ENCODE measurements at regions not wholly inside any gene's neighbourhood (a gene's known extent, or its start where the extent isn't known, plus 50 kb on each side); places are given as distances from the start of the nearest gene placed in this dataset.

DNA sequence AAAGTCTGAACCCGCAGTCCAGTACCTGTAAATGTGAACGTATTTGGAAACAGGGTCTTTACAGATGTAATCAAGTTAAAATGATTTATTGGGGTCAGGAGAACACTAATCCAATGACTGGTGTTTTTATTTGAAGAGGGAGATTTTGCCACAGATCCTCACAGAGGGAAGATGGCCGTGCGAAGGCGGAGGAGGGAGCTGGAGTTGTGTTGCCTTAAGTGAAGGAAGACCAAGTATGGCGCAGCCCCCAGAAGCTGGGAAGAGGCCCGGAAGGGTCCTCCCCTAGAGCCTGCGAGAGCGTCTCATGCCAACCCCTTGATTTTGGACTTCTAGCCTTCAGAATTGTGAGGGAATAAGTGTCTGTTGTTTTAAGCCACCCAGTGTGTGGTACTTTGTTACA, 102.8 kb upstream of the NUDT4 start:
- no peaks in the 10 kb centered on the region for H3K27me3 ChIP-seq (ENCODE audit: insufficient read depth, low read length)
- no peaks in the 10 kb centered on the region for H4K20me1 ChIP-seq (ENCODE audit: insufficient read depth, low read length)
- no peak overlapping the region for H3K4me3 ChIP-seq (ENCODE audit: low read depth, low read length, poor library complexity, severe bottlenecking)
- TF ChIP-seq EZH2 (IDR thresholded peaks at IDR 0.05; ENCODE audit: borderline replicate concordance, low read length), result no peak
- TF ChIP-seq, protein P1, sequence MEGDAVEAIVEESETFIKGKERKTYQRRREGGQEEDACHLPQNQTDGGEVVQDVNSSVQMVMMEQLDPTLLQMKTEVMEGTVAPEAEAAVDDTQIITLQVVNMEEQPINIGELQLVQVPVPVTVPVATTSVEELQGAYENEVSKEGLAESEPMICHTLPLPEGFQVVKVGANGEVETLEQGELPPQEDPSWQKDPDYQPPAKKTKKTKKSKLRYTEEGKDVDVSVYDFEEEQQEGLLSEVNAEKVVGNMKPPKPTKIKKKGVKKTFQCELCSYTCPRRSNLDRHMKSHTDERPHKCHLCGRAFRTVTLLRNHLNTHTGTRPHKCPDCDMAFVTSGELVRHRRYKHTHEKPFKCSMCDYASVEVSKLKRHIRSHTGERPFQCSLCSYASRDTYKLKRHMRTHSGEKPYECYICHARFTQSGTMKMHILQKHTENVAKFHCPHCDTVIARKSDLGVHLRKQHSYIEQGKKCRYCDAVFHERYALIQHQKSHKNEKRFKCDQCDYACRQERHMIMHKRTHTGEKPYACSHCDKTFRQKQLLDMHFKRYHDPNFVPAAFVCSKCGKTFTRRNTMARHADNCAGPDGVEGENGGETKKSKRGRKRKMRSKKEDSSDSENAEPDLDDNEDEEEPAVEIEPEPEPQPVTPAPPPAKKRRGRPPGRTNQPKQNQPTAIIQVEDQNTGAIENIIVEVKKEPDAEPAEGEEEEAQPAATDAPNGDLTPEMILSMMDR (IDR thresholded peaks at IDR 0.05; ENCODE audit: low read length), result no peak
- H3F3A ChIP-seq (ENCODE audit: insufficient read depth, low read length), result no peaks in the 10 kb centered on the region
- no peak overlapping the region for H3K9ac ChIP-seq (ENCODE audit: low read length)
- no peaks in the 10 kb centered on the region for H3K9me2 ChIP-seq (ENCODE audit: low read depth, low read length)
- no peaks in the 10 kb centered on the region for H3K4me1 ChIP-seq (ENCODE audit: insufficient read depth, low read length, severe bottlenecking)
- H3K27ac ChIP-seq (ENCODE audit: low read depth, low read length, poor library complexity, severe bottlenecking), result no peak overlapping the region
- no peaks in the 10 kb centered on the region for H3K9me3 ChIP-seq (ENCODE audit: low read length)
- H3K4me2 ChIP-seq (ENCODE audit: low read length), result no peak overlapping the region
- H3K79me2 ChIP-seq (ENCODE audit: insufficient read depth, low read length), result no peaks in the 10 kb centered on the region
- H3K36me3 ChIP-seq (ENCODE audit: insufficient read depth, low read length), result no peaks in the 10 kb centered on the region
- no peak overlapping the region for H2AFZ ChIP-seq (ENCODE audit: low read length)

DNA sequence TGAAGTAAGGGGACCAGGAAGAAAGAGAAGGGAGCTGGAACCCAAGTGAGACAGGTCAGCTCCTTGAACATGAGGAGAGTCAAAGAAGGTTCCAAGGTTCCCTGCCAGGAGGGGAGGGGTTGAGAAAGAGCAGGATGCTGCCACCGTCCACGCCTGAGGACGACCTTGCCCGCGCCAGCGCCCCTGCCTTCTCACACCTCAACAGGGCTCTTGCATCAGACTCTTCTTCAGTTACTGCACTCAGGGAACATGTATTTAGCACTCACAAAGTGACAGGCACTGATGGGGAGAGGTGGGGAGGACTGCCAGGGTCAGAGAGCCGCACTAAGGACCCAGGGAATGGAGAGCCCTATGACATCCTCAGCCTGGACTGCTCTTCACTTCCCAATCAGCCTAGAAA, 102.1 kb upstream of the NUDT4 start:
- H3K27ac ChIP-seq (ENCODE audit: low read depth, low read length, poor library complexity, severe bottlenecking), result no peak overlapping the region
- H3K36me3 ChIP-seq (ENCODE audit: insufficient read depth, low read length), result no peaks in the 10 kb centered on the region
- H3K27me3 ChIP-seq (ENCODE audit: insufficient read depth, low read length), result no peaks in the 10 kb centered on the region
- H3K9me2 ChIP-seq (ENCODE audit: low read depth, low read length), result no peaks in the 10 kb centered on the region
- H3K4me1 ChIP-seq (ENCODE audit: insufficient read depth, low read length, severe bottlenecking), result no peaks in the 10 kb centered on the region
- no peak overlapping the region for H3K9ac ChIP-seq (ENCODE audit: low read length)
- no peaks in the 10 kb centered on the region for H3F3A ChIP-seq (ENCODE audit: insufficient read depth, low read length)
- no peak overlapping the region for H3K4me2 ChIP-seq (ENCODE audit: low read length)
- no peaks in the 10 kb centered on the region for H4K20me1 ChIP-seq (ENCODE audit: insufficient read depth, low read length)
- no peaks in the 10 kb centered on the region for H3K9me3 ChIP-seq (ENCODE audit: low read length)
- no peaks in the 10 kb centered on the region for H3K79me2 ChIP-seq (ENCODE audit: insufficient read depth, low read length)
- TF ChIP-seq, protein P1 (IDR thresholded peaks at IDR 0.05; ENCODE audit: low read length), result no peak
- TF ChIP-seq EZH2 (IDR thresholded peaks at IDR 0.05; ENCODE audit: borderline replicate concordance, low read length), result no peak
- no peak overlapping the region for H3K4me3 ChIP-seq (ENCODE audit: low read depth, low read length, poor library complexity, severe bottlenecking)
- no peak overlapping the region for H2AFZ ChIP-seq (ENCODE audit: low read length)

DNA sequence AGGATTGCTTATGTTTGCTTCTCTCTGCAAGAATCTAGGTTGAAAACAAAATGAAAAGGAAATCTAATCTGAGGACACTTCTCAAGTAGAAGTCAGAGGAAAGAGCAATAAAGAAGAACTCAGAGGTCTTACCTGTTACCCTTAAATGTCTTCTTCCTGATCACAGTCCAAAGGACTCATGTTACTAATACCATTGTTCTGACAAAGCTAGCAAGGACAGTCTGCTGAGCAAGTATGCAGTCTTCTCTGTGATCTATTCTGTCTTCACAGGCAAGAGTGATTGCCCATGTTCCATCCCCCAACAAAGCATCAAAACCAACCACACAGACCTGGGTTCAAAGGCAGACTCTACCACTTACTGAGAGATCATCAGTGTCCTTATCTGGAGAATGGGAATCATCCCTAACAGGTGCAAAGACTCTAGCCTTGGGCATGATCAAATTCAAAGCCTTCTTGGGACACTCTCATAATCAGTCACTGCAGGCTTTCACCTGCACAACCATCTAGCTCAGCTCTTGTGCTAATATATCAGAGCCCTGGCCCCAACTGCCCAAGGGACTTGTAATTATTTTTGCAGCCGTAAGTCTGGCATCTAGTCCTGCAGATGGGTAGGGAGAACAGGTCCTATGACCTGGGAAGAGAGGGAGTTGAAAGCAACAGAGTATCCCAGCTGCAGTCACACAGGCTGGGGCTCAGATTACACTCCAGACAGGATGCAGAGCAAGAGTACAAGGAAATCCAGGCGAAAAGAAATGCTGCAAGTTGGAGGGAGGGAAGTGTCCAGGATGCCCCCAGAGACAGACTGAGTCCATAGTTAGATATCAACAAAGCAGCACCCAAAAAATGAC, 97.9 kb upstream of the NUDT4 start:
- Histone ChIP-seq H3K9me2 (ENCODE audit: low read depth, low read length) (no peaks in the 10 kb centered on the region), H3K4me2 (ENCODE audit: low read length) (no peak overlapping the region), H3K27me3 (ENCODE audit: insufficient read depth, low read length) (no peaks in the 10 kb centered on the region), H4K20me1 (ENCODE audit: insufficient read depth, low read length) (no peaks in the 10 kb centered on the region), H3K79me2 (ENCODE audit: insufficient read depth, low read length) (no peaks in the 10 kb centered on the region), H3F3A (ENCODE audit: insufficient read depth, low read length) (no peaks in the 10 kb centered on the region), H3K27ac (ENCODE audit: low read depth, low read length, poor library complexity, severe bottlenecking) (no peak overlapping the region), H3K36me3 (ENCODE audit: insufficient read depth, low read length) (no peaks in the 10 kb centered on the region), H2AFZ (ENCODE audit: low read length) (no peak overlapping the region), H3K9me3 (ENCODE audit: low read length) (no peaks in the 10 kb centered on the region), H3K4me3 (ENCODE audit: low read depth, low read length, poor library complexity, severe bottlenecking) (no peak overlapping the region), H3K4me1 (ENCODE audit: insufficient read depth, low read length, severe bottlenecking) (no peaks in the 10 kb centered on the region), H3K9ac (ENCODE audit: low read length) (no peak overlapping the region)
- no peak for TF ChIP-seq EZH2 (IDR thresholded peaks at IDR 0.05; ENCODE audit: borderline replicate concordance, low read length)
- TF ChIP-seq, protein P1 (IDR thresholded peaks at IDR 0.05; ENCODE audit: low read length), result no peak
